GM19468 (cell line): ENCODE measurements at regions not wholly inside any gene's neighbourhood (a gene's known extent, or its start where the extent isn't known, plus 50 kb on each side); places are given as distances from the start of the nearest gene placed in this dataset.
"Not testable (repeated sequence)": the region's sequence is repeated elsewhere in the genome, so short reads cannot be mapped to it uniquely, and the experiment has no call there.

Experiments used
- ATAC-seq: cut with Tn5 transposase; IDR thresholded peaks from one replicate; pipeline ENCODE4 v1.9.1; 2021; ENCODE audit warnings: mild to moderate bottlenecking, moderate library complexity, moderate number of reproducible peaks; ENCODE audit not compliant: unreplicated experiment; ENCODE audit errors: extremely low read depth

DNA sequence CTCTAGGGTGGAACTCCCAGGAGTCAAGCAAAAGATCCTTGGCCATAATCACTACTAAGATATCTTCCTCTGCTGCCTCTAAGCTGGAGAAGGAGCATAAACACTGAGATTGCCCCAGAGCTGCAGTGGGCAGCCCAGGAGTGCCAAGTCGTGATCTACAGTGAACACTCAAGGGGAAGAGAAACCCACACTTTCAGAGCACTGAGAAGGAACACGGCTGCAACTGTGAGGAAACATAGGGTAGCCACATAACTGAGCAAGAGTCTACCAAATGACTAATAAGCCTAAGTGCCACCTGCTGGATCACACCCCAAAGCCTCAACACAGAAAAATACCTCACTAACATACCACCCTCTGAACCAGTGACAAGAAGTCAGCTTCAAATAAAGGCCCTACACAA lies 79.6 kb upstream of the RAB12 start:
- ATAC-seq: no peak

DNA sequence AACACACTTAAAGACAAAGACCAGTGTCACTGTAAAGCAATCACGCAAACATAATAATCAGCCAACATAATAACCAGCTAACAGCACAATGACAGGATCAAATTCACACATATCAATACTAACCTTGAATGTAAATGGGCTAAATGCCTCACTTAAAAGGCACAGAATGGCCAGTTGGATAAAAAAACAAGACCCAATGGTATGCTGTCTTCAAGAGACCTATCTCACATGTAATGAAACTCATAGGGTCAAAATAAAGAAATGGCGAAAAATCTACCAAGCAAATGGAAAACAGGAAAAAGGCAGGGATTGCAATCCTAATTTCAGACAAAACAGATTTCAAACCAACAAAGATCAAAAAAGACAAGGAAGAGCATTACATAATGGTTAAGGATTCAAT lies 78.2 kb upstream of the RAB12 start:
- ATAC-seq: not testable (repeated sequence)

DNA sequence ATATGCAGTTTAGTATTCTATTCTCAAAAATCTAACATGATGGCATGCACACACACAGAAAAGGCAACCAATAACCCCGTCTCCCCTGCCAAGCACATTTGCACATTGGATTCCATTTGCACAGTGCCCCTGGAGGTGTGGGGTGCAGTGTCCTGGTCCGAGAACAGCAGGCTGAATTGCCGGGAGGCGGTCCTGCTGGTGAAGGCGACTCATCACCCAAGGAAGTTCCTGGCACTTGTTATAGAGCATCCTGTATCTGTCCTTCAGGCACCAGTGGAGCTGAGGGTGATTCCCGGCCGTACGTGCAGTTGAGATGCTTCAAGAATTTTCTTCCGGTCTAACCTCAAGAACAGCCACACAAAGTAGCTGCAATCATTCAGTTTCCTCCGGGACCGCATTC lies 73.0 kb upstream of the RAB12 start:
- no peak for ATAC-seq

DNA sequence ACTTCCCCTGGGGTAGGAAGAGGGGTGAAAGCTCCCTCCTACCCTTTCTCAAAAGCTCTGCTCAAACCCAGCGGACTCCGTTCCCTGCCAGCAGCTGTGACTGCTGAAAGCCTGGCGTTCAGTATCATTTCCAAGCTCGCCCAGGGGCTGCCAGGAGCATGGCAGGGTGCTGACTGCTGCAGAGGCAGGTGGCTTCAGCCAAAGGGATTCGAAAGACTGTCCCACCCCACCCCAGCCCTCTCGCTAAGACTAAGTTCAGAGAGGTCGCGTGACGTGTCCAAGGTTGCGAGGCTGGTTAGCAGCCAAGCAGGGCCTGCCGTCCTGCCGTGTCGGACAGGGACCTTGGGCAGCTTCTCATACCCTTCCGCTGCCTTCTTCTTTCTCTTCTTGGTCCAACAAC lies 72.3 kb upstream of the RAB12 start:
- no peak for ATAC-seq

DNA sequence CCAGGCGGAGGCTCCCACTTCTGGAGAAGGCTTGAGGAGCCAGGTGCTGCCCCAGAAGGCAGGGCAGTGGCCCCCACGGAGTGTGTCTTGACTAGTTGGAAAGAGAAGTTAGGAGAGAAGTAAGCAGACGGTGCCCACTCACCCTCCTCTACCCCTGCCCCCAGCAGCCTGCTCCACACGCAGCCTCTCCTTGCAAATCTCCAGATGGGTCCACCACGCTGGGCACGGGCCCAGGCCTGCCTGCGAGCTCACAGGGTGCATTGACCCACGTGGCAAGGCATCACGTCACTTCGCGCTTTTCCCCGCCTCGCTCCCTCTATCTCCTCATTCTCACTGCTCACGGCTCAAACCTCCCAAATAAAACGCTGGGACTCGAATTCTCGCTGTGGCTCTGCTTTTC lies 71.8 kb upstream of the RAB12 start:
- ATAC-seq: no peak

DNA sequence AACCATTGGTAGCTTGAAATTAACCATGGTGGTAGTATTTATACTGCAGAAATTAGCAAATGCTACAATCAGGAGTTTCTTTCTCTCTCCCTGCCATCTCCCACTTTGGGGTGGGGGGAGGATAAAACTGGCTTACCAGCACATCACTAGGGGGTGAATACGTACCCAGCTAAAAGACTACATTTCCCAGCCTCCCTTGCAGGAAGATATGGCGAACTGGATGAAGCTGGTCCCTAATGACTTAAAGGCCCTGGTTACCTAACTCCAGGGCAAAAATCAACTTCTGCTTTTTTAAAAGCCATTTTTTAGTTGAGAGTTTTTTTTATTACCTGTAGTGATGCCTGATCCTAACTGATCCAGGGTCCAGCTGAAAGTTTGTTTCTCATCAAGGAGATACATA lies 70.3 kb upstream of the RAB12 start:
- no peak for ATAC-seq

DNA sequence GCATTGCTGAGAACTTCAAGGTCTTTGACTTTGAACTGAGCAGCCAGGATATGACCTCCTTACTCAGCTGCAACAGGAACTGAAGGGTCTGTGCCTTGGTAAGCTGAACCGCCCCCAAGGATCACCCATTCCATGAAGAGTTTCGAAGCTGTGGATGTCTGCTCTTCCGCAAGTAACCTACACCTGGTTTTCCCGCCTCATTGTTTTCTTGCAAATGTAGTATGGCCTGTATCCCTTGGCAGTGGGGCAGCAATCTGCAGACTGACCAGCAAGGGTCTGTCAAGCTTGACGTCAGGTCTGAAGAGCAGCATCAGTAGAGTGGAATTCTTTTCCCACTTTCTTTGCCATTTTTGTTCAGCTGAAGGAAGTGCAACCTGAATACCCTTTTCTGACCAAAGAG lies 62.6 kb upstream of the RAB12 start:
- ATAC-seq: no peak

DNA sequence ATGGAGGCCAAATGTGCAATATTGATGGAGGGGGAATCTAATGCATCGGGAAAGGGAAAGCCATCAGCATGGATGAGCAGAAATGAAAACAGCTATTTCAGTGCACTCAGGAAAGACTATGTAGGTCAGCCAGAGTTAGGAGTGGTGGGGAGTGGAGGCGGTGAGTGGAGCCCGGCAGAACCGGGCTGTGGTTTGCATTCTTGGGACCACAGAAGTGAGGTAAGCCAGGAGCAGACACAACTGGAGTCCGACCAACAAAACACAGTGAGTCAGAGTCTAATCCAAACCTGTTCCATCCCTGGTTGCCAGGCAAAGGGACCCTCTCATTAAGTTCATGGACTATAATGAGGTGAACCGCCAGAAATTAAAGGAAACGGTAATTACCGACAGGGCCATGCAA lies 61.1 kb upstream of the RAB12 start:
- ATAC-seq: no peak

DNA sequence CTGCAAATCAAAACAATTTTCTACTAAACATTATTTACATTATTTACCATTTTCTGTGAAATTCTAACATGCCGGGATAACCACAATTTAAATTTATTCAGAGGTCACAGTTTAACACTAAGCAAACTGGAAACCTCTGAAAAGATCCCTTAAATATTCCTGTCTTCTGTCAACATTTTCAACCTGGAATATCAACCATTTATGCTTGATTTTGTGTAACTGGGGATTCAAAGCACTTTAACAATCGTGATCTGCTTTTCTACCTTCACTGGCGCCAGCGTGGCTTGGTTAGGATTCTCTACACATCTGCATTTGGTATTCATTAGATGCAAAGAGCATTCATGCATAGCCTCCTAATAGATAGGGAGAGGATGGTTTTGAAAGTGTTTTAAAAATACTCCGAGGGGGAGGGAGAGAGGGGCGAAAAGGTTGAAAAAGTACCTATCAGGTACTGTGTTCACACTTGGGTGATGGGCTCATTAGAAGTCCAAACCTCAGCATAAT lies 59.9 kb upstream of the RAB12 start:
- ATAC-seq: no peak

DNA sequence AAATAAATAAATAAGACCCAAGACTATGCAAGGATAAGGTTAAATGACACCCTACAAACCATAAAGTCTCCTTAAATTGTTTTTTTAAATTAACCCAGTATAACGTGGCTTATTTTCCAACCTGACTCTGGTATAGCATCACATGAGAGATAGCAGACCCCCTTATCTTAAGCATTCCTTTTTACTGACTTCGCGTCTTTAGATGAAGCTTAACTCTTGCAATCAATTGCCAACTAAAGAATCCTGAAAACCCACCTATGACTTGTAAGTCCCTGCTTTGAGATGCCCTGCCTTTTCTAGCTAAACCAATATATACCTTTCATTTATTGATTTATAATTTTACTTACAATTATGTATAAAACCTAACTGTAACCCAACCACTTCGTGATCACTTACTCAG lies 57.1 kb upstream of the RAB12 start:
- no peak for ATAC-seq

DNA sequence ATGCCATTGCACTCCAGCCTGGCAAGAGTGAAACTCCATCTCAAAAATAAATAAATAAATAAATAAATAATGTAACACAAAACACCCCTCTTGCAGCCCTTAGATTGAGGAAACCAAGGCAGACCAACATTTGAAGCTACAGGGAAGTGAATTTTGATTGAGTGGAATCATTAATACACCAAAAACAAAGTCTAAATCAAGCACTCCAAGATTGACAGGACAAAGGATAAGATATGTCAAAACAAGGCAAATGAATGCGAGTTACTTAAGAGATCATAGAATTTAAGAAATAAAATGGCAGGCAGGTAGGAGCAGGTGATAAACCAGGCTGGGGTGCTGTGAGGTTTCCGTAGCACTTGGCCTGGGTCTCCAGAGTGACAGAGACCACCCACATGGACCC lies 54.9 kb upstream of the RAB12 start:
- no peak for ATAC-seq

DNA sequence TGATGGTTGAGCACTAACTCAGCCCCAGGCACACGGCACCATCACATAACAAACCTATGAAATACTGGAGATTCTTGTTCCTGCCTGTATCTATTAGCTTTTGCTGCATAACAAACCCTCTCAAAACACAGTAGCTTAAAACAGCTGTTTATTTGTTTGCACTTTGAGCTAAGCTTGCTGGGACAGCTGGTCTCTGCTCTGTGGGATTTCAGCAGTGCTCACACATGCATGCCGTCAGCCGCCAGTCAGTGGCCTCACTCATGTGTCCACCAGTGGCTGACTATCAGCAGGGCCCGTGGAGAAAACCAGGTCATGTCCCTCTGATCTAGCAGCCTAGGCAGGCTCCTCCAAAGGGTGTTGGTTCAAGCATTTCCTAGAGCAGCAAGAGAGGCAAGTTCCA lies 52.8 kb upstream of the RAB12 start:
- ATAC-seq: no peak
